OCI-LY7 (cell line): ENCODE measurements at regions not wholly inside any gene's neighbourhood (a gene's known extent, or its start where the extent isn't known, plus 50 kb on each side); places are given as distances from the start of the nearest gene placed in this dataset.

Source experiments
- BruUV-seq: library from RNA; stranded (reverse); fragments of 400-500 nt; replicated peaks from 2 replicates; lab custom pipeline; 2021; lab: Mats Ljungman, UMichigan
- CTCF ChIA-PET: fragments of 300-600 bp; sonication (Branson Sonifier 250); formaldehyde crosslinking; loops from one replicate; lab custom pipeline; 2022; ENCODE audit warnings: antibody characterized with exemption; ENCODE audit not compliant: unreplicated experiment; lab: Charles Lee
- POLR2A ChIA-PET: fragments of 300-600 bp; sonication (Branson Sonifier 250); formaldehyde crosslinking; loops from one replicate; lab custom pipeline; 2022; ENCODE audit warnings: antibody characterized with exemption; lab: Charles Lee
- DNase-seq: peaks from one replicate; pipeline ENCODE4 v3.0.0-alpha.2; 2015; ENCODE audit warnings: low spot score
- H2AFZ ChIP-seq: fragments of 200-600 bp; sonication (generic), shearing (Covaris generic); 2 replicates; pipeline ENCODE4 v1.6.1; 2014; ENCODE audit warnings: mild to moderate bottlenecking, antibody characterized with exemption, low read length, moderate library complexity
- H3K27ac ChIP-seq: fragments of 200-600 bp; sonication (generic); 2 replicates; pipeline ENCODE4 v1.5.1; 2014; ENCODE audit warnings: mixed run types, low read depth, mild to moderate bottlenecking, moderate library complexity, low read length, inconsistent platforms; ENCODE audit not compliant: poor library complexity, severe bottlenecking
- H3K36me3 ChIP-seq: fragments of 200-600 bp; sonication (generic); 2 replicates; pipeline ENCODE4 v1.6.1; 2014; ENCODE audit warnings: mild to moderate bottlenecking, antibody characterized with exemption, low read length, moderate library complexity, mixed read lengths; ENCODE audit not compliant: insufficient read depth
- H3K4me1 ChIP-seq: fragments of 200-600 bp; sonication (generic); 2 replicates; pipeline ENCODE4 v1.5.1; 2014; ENCODE audit warnings: mild to moderate bottlenecking, low read length; ENCODE audit not compliant: insufficient read depth, poor library complexity, severe bottlenecking
- H3K4me2 ChIP-seq: fragments of 200-600 bp; sonication (generic); 2 replicates; pipeline ENCODE4 v1.6.1; 2014; ENCODE audit warnings: mild to moderate bottlenecking, low read length
- H3K4me3 ChIP-seq: fragments of 200-600 bp; sonication (generic); 2 replicates; pipeline ENCODE4 v1.5.1; 2014; ENCODE audit warnings: mild to moderate bottlenecking, low read depth, low read length; ENCODE audit not compliant: poor library complexity, severe bottlenecking
- H3K79me2 ChIP-seq: fragments of 200-600 bp; sonication (generic); 2 replicates; pipeline ENCODE4 v1.6.1; 2016; ENCODE audit warnings: low read depth, mild to moderate bottlenecking, low read length, moderate library complexity, mixed read lengths; ENCODE audit not compliant: insufficient read depth
- H3K9me2 ChIP-seq: fragments of 200-600 bp; sonication (generic); 2 replicates; pipeline ENCODE4 v1.6.1; 2016; ENCODE audit warnings: mild to moderate bottlenecking, low read length, mixed read lengths; ENCODE audit not compliant: insufficient read depth
- H3K9me3 ChIP-seq: fragments of 200-600 bp; sonication (generic); 2 replicates; pipeline ENCODE4 v1.6.1; 2014; ENCODE audit warnings: mild to moderate bottlenecking, mixed run types, low read length, mixed read lengths
- H4K20me1 ChIP-seq: fragments of 200-600 bp; sonication (generic); 2 replicates; pipeline ENCODE4 v1.6.1; 2014; ENCODE audit warnings: mild to moderate bottlenecking, antibody characterized with exemption, low read length, moderate library complexity, mixed read lengths; ENCODE audit not compliant: insufficient read depth
- CTCF ChIP-seq: fragments of 200-600 bp; sonication (generic); conservative IDR thresholded peaks from 2 replicates; pipeline ENCODE4 v1.5.1; 2014; ENCODE audit warnings: mild to moderate bottlenecking, antibody characterized with exemption, low read length, moderate library complexity, mixed read lengths
- EZH2phosphoT487 ChIP-seq: fragments of 200-600 bp; sonication (generic); IDR thresholded peaks from 2 replicates; pipeline ENCODE4 v1.6.1; 2018; ENCODE audit warnings: low read depth, borderline replicate concordance, mild to moderate bottlenecking, mixed run types, antibody characterized with exemption, low read length, moderate library complexity, mixed read lengths
- intact Hi-C: fragments of 100-400 bp; cut with micrococcal nuclease; formaldehyde crosslinking; loops from one replicate; pipeline ENCODE4 v1.10.0; 2022; ENCODE audit not compliant: unreplicated experiment

DNA sequence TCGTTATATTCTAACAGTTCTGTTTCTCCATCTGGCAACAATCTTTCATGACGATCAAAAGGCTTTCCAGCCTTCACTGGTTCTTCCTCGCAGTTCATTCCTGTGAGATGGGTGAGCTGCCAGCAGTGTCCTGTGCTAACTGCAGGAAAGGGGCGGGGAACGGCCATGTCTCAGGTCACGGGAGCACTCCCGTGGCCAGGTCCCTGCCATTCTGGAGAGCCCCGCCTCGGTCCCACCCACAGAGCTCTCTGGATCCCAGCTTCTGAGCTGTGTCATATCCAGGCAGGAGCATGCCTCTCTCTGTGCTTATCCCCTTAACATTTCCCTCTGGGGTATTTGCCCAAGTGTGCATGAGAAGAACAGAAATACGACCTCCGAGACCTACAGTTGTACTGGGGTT lies 297.8 kb upstream of the IRX2 start:
- BruUV-seq: no TSS peak
- TF ChIP-seq EZH2phosphoT487: no peak
- Histone ChIP-seq H3K4me1 (no peaks in the 10 kb centered on the region), H3K36me3 (no peaks in the 10 kb centered on the region), H4K20me1 (no peaks in the 10 kb centered on the region), H2AFZ (no peak overlapping the region), H3K4me2 (no peak overlapping the region), H3K4me3 (no peak overlapping the region), H3K27ac (no peak overlapping the region), H3K9me3 (no peaks in the 10 kb centered on the region), H3K79me2 (no peaks in the 10 kb centered on the region), H3K9me2 (no peaks in the 10 kb centered on the region)
- CTCF ChIA-PET: no interaction called here
- POLR2A ChIA-PET: no interaction called here
- intact Hi-C loops: no loop called here
- DNase-seq: no peak

- DNase-seq: no peak
- no peak for TF ChIP-seq CTCF
- TF ChIP-seq EZH2phosphoT487: no peak
- Histone ChIP-seq H3K4me2 (no peak overlapping the region), H3K4me3 (no peak overlapping the region), H3K79me2 (no peaks in the 10 kb centered on the region), H3K4me1 (no peaks in the 10 kb centered on the region), H2AFZ (no peak overlapping the region), H3K9me2 (no peaks in the 10 kb centered on the region), H3K9me3 (no peaks in the 10 kb centered on the region), H3K36me3 (no peaks in the 10 kb centered on the region), H4K20me1 (no peaks in the 10 kb centered on the region), H3K27ac (no peak overlapping the region)
- ChIA-PET POLR2A (no interaction called here), CTCF (no interaction called here)
- intact Hi-C loops: no loop called here
- no TSS peak for BruUV-seq
These were observed 295.8 kb upstream of the IRX2 start for GRCh38 chr5:3047212-3047774.

GRCh38 chr5:3043600-3043999 lies 292.1 kb upstream of the IRX2 start:
- Histone ChIP-seq H3K9me2 (no peaks in the 10 kb centered on the region), H3K27ac (no peak overlapping the region), H3K79me2 (no peaks in the 10 kb centered on the region), H3K4me1 (no peaks in the 10 kb centered on the region), H3K4me2 (no peak overlapping the region), H3K36me3 (no peaks in the 10 kb centered on the region), H4K20me1 (no peaks in the 10 kb centered on the region), H2AFZ (no peak overlapping the region), H3K4me3 (no peak overlapping the region), H3K9me3 (no peaks in the 10 kb centered on the region)
- CTCF ChIA-PET: no interaction called here
- intact Hi-C loops: no loop called here
- TF ChIP-seq EZH2phosphoT487: no peak
- no peak for DNase-seq
- POLR2A ChIA-PET: interaction anchor here (0.6 kb wide), 1 partner anchor 62 kb away, joined by 3 read pairs; no protein-coding TSS in a partner anchor
- no TSS peak for BruUV-seq

DNA sequence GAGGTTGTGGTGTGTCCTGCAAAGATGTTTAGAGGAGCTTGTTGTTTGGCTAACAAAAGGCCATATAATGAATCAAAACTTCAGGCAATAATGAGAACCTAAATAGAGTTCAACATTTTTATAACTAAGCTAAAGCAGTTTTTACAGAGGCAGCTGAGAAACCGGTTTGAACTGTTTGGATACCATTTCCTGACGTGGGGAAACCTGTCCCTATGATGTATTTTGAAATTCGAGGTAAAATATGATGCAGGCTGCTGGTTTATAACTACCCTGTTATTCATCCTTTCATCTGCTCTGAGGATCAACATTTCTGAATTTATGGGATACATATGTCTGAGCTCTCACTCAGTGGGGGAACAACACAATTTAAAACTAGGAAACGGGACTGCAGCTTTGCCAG lies 289.5 kb upstream of the IRX2 start:
- intact Hi-C loops: no loop called here
- no TSS peak for BruUV-seq

More for the DNA sequence above, 289.5 kb upstream of the IRX2 start:
- H3K9me3 ChIP-seq: no peaks in the 10 kb centered on the region
- H3K9me2 ChIP-seq: no peaks in the 10 kb centered on the region
- H3K27ac ChIP-seq: no peak overlapping the region
- no peaks in the 10 kb centered on the region for H4K20me1 ChIP-seq
- POLR2A ChIA-PET: interaction anchor here (0.9 kb wide), 1 partner anchor 12 kb away, joined by 3 read pairs; no protein-coding TSS in a partner anchor
- DNase-seq: no peak
- no peak for TF ChIP-seq EZH2phosphoT487
- TF ChIP-seq CTCF: no peak
- H3K36me3 ChIP-seq: no peaks in the 10 kb centered on the region
- no peak overlapping the region for H2AFZ ChIP-seq
- H3K4me3 ChIP-seq: no peak overlapping the region
- CTCF ChIA-PET: no interaction called here
- no peaks in the 10 kb centered on the region for H3K79me2 ChIP-seq
- no peak overlapping the region for H3K4me2 ChIP-seq
- no peaks in the 10 kb centered on the region for H3K4me1 ChIP-seq
